ENCODE measurements at regions not wholly inside any gene's neighbourhood (a gene's known extent, or its start where the extent isn't known, plus 50 kb on each side); places are given as distances from the start of the nearest gene placed in this dataset.

- no peak for DNase-seq (ENCODE audit: low read depth, low spot score)
These were observed 567.2 kb upstream of the MEF2C start for GRCh38 chr5:89450149-89450538.

GRCh38 chr5:89449392-89450148 is 566.6 kb upstream of the MEF2C start:
- no peak overlapping the region for H3K27ac ChIP-seq
- DNase-seq (ENCODE audit: low read depth, low spot score) = no peak

More at GRCh38 chr5:89450149-89450538, 567.2 kb upstream of the MEF2C start:
- no peak overlapping the region for H3K27ac ChIP-seq

GRCh38 chr5:89447027-89447426 is 564.0 kb upstream of the MEF2C start:
- no peak overlapping the region for H3K27ac ChIP-seq

DNA sequence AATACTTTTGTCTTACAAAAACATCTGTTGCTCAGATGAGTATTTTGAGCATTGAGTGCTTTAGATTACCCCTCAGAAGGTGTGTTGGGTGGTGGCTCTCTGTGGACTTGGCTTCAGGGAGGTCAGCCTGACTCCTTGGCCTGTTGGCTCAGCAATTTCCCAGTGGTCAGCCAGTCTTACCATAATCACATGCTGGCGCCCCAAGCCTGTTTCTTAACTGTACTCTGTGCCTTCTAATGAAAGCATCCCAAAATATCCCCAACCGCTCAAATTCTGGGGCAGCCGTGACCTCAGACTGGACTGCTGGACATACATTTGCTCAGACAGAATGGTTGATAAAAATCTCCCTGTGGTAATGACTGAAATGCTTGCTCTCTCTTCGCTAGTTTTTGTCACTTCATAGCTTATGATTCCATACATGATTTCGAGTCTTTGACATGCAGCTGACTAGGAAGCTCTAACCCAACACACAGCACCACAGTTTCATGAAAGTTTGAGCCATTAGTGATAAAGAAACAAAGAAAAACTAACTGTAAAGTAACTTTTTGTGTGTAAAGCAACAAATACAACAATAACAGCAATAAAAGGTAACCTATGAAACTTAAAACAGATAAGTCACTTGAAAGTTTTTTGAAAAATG is 562.2 kb upstream of the MEF2C start:
- H3K27ac ChIP-seq = no peak overlapping the region
- no peak for DNase-seq (ENCODE audit: low read depth, low spot score)

More at GRCh38 chr5:89447027-89447426, 564.0 kb upstream of the MEF2C start:
- DNase-seq (ENCODE audit: low read depth, low spot score) = no peak

DNA sequence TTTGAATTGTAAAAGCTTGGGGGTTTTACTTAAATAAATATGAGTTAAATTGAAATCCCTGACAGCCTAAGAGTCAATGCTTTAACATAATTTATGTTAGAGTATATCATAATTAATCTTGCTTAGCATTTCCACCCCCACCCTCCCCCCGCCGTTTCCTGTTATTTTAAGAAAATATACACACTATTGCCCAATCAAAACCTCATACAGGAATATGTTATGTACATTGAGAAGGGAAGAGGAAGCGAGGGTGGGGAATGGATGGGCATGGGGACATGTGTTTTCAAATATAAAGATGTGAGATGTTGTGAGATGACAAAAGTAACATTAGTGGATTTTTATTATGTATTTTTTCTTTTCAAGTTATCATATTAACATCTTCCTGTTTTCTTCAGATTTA is 561.1 kb upstream of the MEF2C start:
- DNase-seq (ENCODE audit: low read depth, low spot score) = no peak
- no peak overlapping the region for H3K27ac ChIP-seq

- DNase-seq (ENCODE audit: low read depth, low spot score) = no peak
- no peak overlapping the region for H3K27ac ChIP-seq
These were observed 560.5 kb upstream of the MEF2C start for GRCh38 chr5:89443508-89443907.

- H3K27ac ChIP-seq = no peak overlapping the region
- DNase-seq (ENCODE audit: low read depth, low spot score) = no peak
These were observed 559.0 kb upstream of the MEF2C start for GRCh38 chr5:89441965-89442364.

DNA sequence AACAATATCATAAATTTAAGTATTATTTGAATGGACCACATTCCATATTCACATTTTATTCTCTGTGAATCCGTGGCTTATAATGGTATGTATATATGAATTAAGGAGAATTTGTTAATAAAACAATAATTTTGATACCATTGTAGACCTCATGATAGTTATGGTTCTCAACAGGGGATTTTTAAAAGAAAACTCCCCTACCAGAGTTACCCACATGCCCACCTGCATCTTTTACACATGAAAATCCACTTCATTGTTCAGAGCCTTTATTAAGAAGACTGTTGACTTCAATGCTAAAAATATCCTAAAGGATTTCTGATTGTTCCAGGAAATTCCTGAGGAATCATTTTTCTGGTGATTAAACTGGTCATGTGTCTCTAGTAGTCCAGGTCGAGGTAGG is 557.7 kb upstream of the MEF2C start:
- H3K27ac ChIP-seq = no peak overlapping the region
- DNase-seq (ENCODE audit: low read depth, low spot score) = no peak

DNA sequence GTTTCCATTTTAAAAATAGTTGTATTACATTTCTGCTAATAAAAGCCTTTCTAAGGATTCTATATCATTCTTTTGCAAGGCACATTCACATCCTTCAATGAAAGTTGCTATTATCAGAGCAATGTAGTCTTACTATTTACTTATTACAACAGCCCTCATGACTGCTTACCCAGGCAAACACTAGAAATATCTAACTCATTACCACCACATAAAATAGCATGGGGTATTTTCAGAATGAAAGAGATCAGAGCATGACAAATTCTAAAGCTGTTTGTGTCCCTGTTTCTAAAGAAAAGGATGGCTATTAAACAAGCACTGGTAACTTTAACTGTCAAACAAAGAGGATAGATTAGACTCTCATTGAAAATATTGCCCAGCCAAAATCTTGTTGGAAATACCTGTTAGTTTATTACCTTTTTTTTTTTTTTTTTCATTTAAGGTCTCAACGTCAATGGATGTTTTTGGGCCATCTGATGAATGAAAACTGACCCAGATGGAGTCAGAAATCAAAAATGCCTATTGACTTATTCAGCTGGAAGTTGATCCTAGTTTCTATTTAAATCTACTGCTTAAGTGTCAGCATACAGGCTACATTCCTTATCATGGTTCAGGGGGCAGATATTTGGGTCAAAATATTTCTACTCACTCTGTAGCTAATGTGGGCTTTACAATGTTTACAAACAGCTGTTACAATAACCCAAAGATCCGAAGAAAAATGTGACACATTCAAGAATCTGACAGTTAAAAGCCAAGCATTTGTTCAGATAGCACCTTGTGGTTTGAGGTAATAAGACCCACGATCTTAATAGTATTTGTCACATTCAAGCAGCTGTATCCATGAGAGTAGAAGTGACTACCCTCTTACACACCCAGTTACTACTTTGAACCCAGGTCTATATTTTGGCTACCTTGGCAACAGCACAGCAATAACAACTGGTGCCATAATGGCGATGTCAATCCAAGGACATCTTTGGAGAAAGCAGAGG is 554.8 kb upstream of the MEF2C start:
- no peak overlapping the region for H3K27ac ChIP-seq
- no peak for DNase-seq (ENCODE audit: low read depth, low spot score)

GRCh38 chr5:89436464-89436863 is 553.5 kb upstream of the MEF2C start:
- no peak for DNase-seq (ENCODE audit: low read depth, low spot score)
- H3K27ac ChIP-seq = no peak overlapping the region

- H3K27ac ChIP-seq = no peak overlapping the region
- DNase-seq (ENCODE audit: low read depth, low spot score) = no peak
These were observed 552.4 kb upstream of the MEF2C start for GRCh38 chr5:89435347-89435746.

- no peak overlapping the region for H3K27ac ChIP-seq
- DNase-seq (ENCODE audit: low read depth, low spot score) = no peak
These were observed 545.6 kb upstream of the MEF2C start for GRCh38 chr5:89428624-89429023.

DNA sequence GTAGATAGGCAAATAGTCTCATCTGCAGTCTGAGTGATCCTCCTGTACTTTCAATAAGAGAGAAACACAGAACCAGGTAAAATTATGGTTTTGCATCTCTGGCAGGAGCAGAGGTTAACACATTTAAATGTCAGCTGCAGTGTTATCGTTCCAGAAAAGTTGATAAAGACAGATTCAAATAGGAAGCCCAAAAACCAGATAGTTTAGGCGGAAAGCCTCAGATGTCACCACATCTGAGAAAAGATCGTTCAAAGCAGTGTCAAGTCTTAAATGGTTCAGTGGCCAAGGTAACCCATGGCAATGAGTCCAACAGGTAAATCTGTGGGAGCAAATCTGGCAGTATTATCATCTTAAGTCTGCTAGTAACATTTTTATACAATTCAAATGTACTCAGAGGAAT is 542.1 kb upstream of the MEF2C start:
- H3K27ac ChIP-seq = no peak overlapping the region
- no peak for DNase-seq (ENCODE audit: low read depth, low spot score)

DNA sequence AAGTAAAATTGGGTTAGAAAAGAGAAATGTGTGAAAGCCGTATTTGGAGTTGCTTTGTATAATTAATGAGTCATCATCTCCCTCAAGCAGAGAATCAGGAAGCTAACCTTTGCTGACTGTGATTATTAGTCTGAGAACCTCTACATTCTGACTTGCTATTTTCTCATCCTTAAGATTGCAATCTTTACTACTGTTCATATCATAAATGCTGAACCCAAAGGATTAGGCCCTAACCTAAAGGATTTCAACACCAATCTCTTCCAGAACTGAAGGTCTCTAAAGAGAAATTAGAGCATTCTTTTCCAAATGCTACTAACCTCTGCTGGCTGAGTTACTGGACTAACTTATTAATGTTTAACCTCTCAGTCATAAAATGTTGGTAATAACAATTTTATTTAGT is 538.1 kb upstream of the MEF2C start:
- peak; percentile 20 for DNase-seq (ENCODE audit: low read depth, low spot score)
- H3K27ac ChIP-seq = no peak overlapping the region

- no peak overlapping the region for H3K27ac ChIP-seq
- no peak for DNase-seq (ENCODE audit: low read depth, low spot score)
These were observed 535.6 kb upstream of the MEF2C start for GRCh38 chr5:89418407-89419085.

- H3K27ac ChIP-seq = no peak overlapping the region
- DNase-seq (ENCODE audit: low read depth, low spot score) = no peak
These were observed 535.0 kb upstream of the MEF2C start for GRCh38 chr5:89417990-89418389.

GRCh38 chr5:89417515-89417914 is 534.5 kb upstream of the MEF2C start:
- H3K27ac ChIP-seq = no peak overlapping the region
- DNase-seq (ENCODE audit: low read depth, low spot score) = no peak

- no peak for DNase-seq (ENCODE audit: low read depth, low spot score)
These were observed 528.9 kb upstream of the MEF2C start for GRCh38 chr5:89411891-89412290.

GRCh38 chr5:89407054-89407453 is 524.1 kb upstream of the MEF2C start:
- no peak overlapping the region for H3K27ac ChIP-seq

More at GRCh38 chr5:89411891-89412290, 528.9 kb upstream of the MEF2C start:
- no peak overlapping the region for H3K27ac ChIP-seq

GRCh38 chr5:89401659-89402058 is 518.7 kb upstream of the MEF2C start:
- no peak overlapping the region for H3K27ac ChIP-seq
- no peak for DNase-seq (ENCODE audit: low read depth, low spot score)

More at GRCh38 chr5:89407054-89407453, 524.1 kb upstream of the MEF2C start:
- DNase-seq (ENCODE audit: low read depth, low spot score) = no peak
